AG09309 (cell line): ENCODE measurements at regions not wholly inside any gene's neighbourhood (a gene's known extent, or its start where the extent isn't known, plus 50 kb on each side); places are given as distances from the start of the nearest gene placed in this dataset.
"Not testable (repeated sequence)": the region's sequence is repeated elsewhere in the genome, so short reads cannot be mapped to it uniquely, and the experiment has no call there.

Experiments
- DNase-seq: peaks from one replicate; pipeline ENCODE4 v3.0.0-alpha.2; 2010; ENCODE audit warnings: low read depth
- H3K4me3 ChIP-seq: 2 replicates; pipeline ENCODE4 v1.5.1; 2011; ENCODE audit warnings: mild to moderate bottlenecking, low read depth, low read length, moderate library complexity; ENCODE audit not compliant: control insufficient read depth
- CTCF ChIP-seq: IDR thresholded peaks from 2 replicates; pipeline ENCODE4 v1.5.1; 2011; ENCODE audit warnings: mild to moderate bottlenecking, low read depth, low read length, inconsistent platforms; ENCODE audit not compliant: insufficient read depth, control insufficient read depth; ENCODE audit errors: missing control alignments

- TF ChIP-seq CTCF, result no peak
- no peak for DNase-seq
- H3K4me3 ChIP-seq, result no peak overlapping the region
Measured at GRCh38 chr2:106282462-106283170, 88.5 kb upstream of the UXS1 start.

- not testable (repeated sequence) for DNase-seq, H3K4me3 ChIP-seq
Measured at GRCh38 chr2:106281907-106282430, 87.9 kb upstream of the UXS1 start.

- TF ChIP-seq CTCF, result no peak
- no peak for DNase-seq
- H3K4me3 ChIP-seq, result no peak overlapping the region
Measured at GRCh38 chr2:106280722-106281446, 86.8 kb upstream of the UXS1 start.

- H3K4me3 ChIP-seq, result no peak overlapping the region
- DNase-seq, result no peak
- no peak for TF ChIP-seq CTCF
Measured at GRCh38 chr2:106280224-106280623, 86.1 kb upstream of the UXS1 start.

GRCh38 chr2:106278112-106278876, 84.2 kb upstream of the UXS1 start:
- DNase-seq, result no peak
- H3K4me3 ChIP-seq, result no peak overlapping the region
- TF ChIP-seq CTCF, result no peak

- H3K4me3 ChIP-seq, result no peak overlapping the region
- TF ChIP-seq CTCF, result no peak
- no peak for DNase-seq
Measured at GRCh38 chr2:106277426-106277825, 83.3 kb upstream of the UXS1 start.

- no peak overlapping the region for H3K4me3 ChIP-seq
- no peak for DNase-seq
- TF ChIP-seq CTCF, result no peak
Measured at GRCh38 chr2:106275971-106276370, 81.9 kb upstream of the UXS1 start.
